HepG2 (cell line): ENCODE measurements at regions not wholly inside any gene's neighbourhood (a gene's known extent, or its start where the extent isn't known, plus 50 kb on each side); places are given as distances from the start of the nearest gene placed in this dataset.

ENCODE experiments used
- BCL3 ChIP-seq: sonication (generic); formaldehyde crosslinking; IDR thresholded peaks from 2 replicates; pipeline ENCODE4 v1.5.1; 2020; ENCODE audit warnings: mild to moderate bottlenecking, missing genetic modification reagents, moderate library complexity
- CC2D1A ChIP-seq: sonication (generic); formaldehyde crosslinking; IDR thresholded peaks from 2 replicates; pipeline ENCODE4 v1.8.1; 2023; ENCODE audit warnings: mild to moderate bottlenecking, missing genetic modification reagents
- CERS6 ChIP-seq: sonication (generic); formaldehyde crosslinking; IDR thresholded peaks from 2 replicates; pipeline ENCODE4 v1.5.0; 2020; ENCODE audit warnings: missing genetic modification reagents
- CTCF ChIP-seq: sonication (generic); formaldehyde crosslinking; IDR thresholded peaks from 2 replicates; pipeline ENCODE4 v1.5.0; 2020; ENCODE audit warnings: mild to moderate bottlenecking, missing genetic modification reagents, moderate library complexity
- FOXA1 ChIP-seq, 2 experiments: fragments of 450-650 bp in 1 of 2; sonication (generic) in 1 of 2; formaldehyde crosslinking in 1 of 2; IDR thresholded peaks; 2 replicates each; pipeline versions ENCODE4 v1.4.0 to v1.6.1; 2016 to 2020; ENCODE audit warnings: missing genetic modification reagents in 1 of 2
- IRF2 ChIP-seq: IDR thresholded peaks from 2 replicates; pipeline ENCODE4 v1.6.1; 2018; ENCODE audit warnings: missing genetic modification reagents, missing compliant biosample characterization
- POLR2A ChIP-seq, 2 experiments: IDR thresholded peaks; 2 replicates each; pipeline ENCODE4 v1.6.1; 2011; ENCODE audit warnings: low read depth in 2 of 2, low read length in 2 of 2, mild to moderate bottlenecking in 1 of 2, moderate library complexity in 1 of 2; ENCODE audit not compliant: insufficient read depth in 1 of 2
- ZNF441 ChIP-seq: sonication (generic); formaldehyde crosslinking; IDR thresholded peaks from 2 replicates; pipeline ENCODE4 v1.7.0; 2021; ENCODE audit warnings: missing genetic modification reagents, borderline replicate concordance
- ZNF639 ChIP-seq: conservative IDR thresholded peaks from 2 replicates; pipeline ENCODE4 v1.6.1; 2018; ENCODE audit warnings: missing genetic modification reagents
- TF ChIP-seq, protein P1 (sequence below): sonication (generic); formaldehyde crosslinking; IDR thresholded peaks from 2 replicates; pipeline ENCODE4 v1.4.0; 2020; ENCODE audit warnings: missing genetic modification reagents
- TF ChIP-seq, protein P2 (sequence below): sonication (generic); formaldehyde crosslinking; IDR thresholded peaks from 2 replicates; pipeline ENCODE4 v1.5.1; 2020; ENCODE audit warnings: missing genetic modification reagents, mild to moderate bottlenecking, borderline replicate concordance
- TF ChIP-seq, protein P3 (sequence below): sonication (generic); formaldehyde crosslinking; IDR thresholded peaks from 2 replicates; pipeline ENCODE4 v1.4.0; 2020; ENCODE audit warnings: missing genetic modification reagents

- TF ChIP-seq CC2D1A (CRISPR knock-in tag) (no peak), IRF2 (CRISPR knock-in tag) (no peak), CERS6 (CRISPR knock-in tag) (no peak), CTCF (CRISPR knock-in tag) (no peak), ZNF639 (CRISPR knock-in tag) (no peak), POLR2A (IDR thresholded peaks at IDR 0.05; ENCODE audit: insufficient read depth in 1 of 2, low read depth in 2 of 2, low read length in 2 of 2) (no peak), ZNF441 (CRISPR knock-in tag) (no peak), BCL3 (CRISPR knock-in tag) (no peak), FOXA1 (IDR thresholded peaks at IDR 0.05) (no peak), FOXA1 (CRISPR knock-in tag; IDR thresholded peaks at IDR 0.05) (no peak)
- TF ChIP-seq, protein P1, sequence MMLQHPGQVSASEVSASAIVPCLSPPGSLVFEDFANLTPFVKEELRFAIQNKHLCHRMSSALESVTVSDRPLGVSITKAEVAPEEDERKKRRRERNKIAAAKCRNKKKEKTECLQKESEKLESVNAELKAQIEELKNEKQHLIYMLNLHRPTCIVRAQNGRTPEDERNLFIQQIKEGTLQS (CRISPR knock-in tag) = no peak
- TF ChIP-seq, protein P2, sequence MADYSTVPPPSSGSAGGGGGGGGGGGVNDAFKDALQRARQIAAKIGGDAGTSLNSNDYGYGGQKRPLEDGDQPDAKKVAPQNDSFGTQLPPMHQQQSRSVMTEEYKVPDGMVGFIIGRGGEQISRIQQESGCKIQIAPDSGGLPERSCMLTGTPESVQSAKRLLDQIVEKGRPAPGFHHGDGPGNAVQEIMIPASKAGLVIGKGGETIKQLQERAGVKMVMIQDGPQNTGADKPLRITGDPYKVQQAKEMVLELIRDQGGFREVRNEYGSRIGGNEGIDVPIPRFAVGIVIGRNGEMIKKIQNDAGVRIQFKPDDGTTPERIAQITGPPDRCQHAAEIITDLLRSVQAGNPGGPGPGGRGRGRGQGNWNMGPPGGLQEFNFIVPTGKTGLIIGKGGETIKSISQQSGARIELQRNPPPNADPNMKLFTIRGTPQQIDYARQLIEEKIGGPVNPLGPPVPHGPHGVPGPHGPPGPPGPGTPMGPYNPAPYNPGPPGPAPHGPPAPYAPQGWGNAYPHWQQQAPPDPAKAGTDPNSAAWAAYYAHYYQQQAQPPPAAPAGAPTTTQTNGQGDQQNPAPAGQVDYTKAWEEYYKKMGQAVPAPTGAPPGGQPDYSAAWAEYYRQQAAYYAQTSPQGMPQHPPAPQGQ (CRISPR knock-in tag) = no peak
- TF ChIP-seq, protein P3, sequence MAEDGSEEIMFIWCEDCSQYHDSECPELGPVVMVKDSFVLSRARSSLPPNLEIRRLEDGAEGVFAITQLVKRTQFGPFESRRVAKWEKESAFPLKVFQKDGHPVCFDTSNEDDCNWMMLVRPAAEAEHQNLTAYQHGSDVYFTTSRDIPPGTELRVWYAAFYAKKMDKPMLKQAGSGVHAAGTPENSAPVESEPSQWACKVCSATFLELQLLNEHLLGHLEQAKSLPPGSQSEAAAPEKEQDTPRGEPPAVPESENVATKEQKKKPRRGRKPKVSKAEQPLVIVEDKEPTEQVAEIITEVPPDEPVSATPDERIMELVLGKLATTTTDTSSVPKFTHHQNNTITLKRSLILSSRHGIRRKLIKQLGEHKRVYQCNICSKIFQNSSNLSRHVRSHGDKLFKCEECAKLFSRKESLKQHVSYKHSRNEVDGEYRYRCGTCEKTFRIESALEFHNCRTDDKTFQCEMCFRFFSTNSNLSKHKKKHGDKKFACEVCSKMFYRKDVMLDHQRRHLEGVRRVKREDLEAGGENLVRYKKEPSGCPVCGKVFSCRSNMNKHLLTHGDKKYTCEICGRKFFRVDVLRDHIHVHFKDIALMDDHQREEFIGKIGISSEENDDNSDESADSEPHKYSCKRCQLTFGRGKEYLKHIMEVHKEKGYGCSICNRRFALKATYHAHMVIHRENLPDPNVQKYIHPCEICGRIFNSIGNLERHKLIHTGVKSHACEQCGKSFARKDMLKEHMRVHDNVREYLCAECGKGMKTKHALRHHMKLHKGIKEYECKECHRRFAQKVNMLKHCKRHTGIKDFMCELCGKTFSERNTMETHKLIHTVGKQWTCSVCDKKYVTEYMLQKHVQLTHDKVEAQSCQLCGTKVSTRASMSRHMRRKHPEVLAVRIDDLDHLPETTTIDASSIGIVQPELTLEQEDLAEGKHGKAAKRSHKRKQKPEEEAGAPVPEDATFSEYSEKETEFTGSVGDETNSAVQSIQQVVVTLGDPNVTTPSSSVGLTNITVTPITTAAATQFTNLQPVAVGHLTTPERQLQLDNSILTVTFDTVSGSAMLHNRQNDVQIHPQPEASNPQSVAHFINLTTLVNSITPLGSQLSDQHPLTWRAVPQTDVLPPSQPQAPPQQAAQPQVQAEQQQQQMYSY (CRISPR knock-in tag) = no peak
These were observed 599.4 kb upstream of the CDH4 start for GRCh38 chr20:60652615-60653014.
